ENCODE measurements at regions not wholly inside any gene's neighbourhood (a gene's known extent, or its start where the extent isn't known, plus 50 kb on each side); places are given as distances from the start of the nearest gene placed in this dataset.

GRCh38 chr9:96031916-96032534, 156.5 kb downstream of the ERCC6L2 start:
- no peak for DNase-seq

GRCh38 chr9:96031366-96031824, 155.9 kb downstream of the ERCC6L2 start:
- no peak for DNase-seq

GRCh38 chr9:96029722-96030530, 154.4 kb downstream of the ERCC6L2 start:
- no peak for DNase-seq

- no peak for DNase-seq
These were observed 152.0 kb downstream of the ERCC6L2 start for GRCh38 chr9:96027251-96028131.

GRCh38 chr9:96026655-96027213, 151.2 kb downstream of the ERCC6L2 start:
- DNase-seq, result no peak

- DNase-seq, result no peak
These were observed 150.6 kb downstream of the ERCC6L2 start for GRCh38 chr9:96025995-96026602.

GRCh38 chr9:96023486-96023885, 148.0 kb downstream of the ERCC6L2 start:
- no peak for DNase-seq

- no peak for DNase-seq
These were observed 147.1 kb downstream of the ERCC6L2 start for GRCh38 chr9:96022445-96023051.

GRCh38 chr9:96021551-96022444, 146.3 kb downstream of the ERCC6L2 start:
- DNase-seq, result peak in 1 of 2 donors; percentile 27

- DNase-seq, result no peak
These were observed 145.5 kb downstream of the ERCC6L2 start for GRCh38 chr9:96020792-96021550.

GRCh38 chr9:96020300-96020791, 144.9 kb downstream of the ERCC6L2 start:
- no peak for DNase-seq

Measured in hippocampal formation (tissue), 2 donors.